NCI-H187 treated with DMSO at 0.1 percent for 48 hours (cell line): ENCODE measurements at regions not wholly inside any gene's neighbourhood (a gene's known extent, or its start where the extent isn't known, plus 50 kb on each side); places are given as distances from the start of the nearest gene placed in this dataset.
"Not testable (repeated sequence)": the region's sequence is repeated elsewhere in the genome, so short reads cannot be mapped to it uniquely, and the experiment has no call there.

Source experiments
- DNase-seq: peaks from one replicate; lab custom pipeline; 2025; lab: John Stamatoyannopoulos, UW

DNA sequence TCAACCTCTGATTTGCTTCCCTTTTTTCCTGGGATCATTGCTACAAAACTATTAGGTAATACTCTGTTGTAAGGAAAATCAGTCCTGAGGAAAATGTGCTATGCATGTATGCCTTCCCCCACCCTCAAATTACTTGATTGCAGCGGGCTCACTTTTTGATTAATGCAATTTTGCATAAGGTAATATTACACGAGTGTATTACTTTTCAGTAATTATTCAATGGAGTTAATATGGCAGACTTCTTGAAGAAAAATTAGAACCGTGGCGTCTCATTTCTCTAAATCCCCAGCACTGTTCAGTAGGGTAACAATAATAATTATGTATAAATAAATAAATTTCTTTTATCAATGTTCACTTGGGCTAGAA lies 527.6 kb upstream of the FANCL start:
- no peak for DNase-seq

DNA sequence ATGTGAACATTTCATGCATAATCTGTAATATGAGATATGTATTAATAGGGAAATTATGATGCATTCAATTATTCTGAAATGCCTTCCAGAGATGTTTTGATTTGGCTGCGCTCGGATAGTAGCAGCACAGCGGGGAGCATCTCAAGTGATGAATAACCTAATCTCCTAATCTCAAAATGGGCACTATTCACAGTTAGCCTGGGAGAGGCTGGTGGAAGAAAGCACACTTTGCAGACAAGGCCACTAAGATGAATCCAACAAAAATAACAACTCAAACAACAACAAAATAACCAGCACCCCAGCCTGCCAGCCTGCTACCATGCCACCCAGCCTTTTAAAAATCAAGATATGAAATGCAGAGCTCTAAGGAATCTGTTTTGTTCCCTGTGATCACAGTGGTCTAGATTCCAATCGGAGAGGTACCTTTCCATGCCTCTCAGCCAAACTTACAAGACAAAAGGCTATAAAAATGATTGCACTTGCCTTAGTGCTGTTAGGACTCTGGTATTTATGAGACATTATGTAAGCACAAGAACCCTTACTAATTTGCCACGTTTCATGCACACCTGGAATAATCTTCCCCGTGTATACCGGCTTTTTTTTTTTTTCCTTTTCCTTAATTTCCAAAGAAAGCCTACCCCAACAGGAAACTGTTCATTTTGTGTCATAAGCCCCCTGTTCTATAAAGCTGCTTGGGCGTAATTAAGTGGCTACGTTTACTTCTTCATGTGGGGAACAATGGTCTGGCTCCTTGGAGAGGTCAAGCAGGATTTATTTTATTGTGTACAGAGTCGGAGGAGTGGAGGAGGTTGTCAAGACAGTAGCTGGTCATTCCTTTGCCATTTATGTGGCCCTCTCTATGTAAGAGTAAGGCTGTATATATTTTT lies 526.9 kb upstream of the FANCL start:
- no peak for DNase-seq

DNA sequence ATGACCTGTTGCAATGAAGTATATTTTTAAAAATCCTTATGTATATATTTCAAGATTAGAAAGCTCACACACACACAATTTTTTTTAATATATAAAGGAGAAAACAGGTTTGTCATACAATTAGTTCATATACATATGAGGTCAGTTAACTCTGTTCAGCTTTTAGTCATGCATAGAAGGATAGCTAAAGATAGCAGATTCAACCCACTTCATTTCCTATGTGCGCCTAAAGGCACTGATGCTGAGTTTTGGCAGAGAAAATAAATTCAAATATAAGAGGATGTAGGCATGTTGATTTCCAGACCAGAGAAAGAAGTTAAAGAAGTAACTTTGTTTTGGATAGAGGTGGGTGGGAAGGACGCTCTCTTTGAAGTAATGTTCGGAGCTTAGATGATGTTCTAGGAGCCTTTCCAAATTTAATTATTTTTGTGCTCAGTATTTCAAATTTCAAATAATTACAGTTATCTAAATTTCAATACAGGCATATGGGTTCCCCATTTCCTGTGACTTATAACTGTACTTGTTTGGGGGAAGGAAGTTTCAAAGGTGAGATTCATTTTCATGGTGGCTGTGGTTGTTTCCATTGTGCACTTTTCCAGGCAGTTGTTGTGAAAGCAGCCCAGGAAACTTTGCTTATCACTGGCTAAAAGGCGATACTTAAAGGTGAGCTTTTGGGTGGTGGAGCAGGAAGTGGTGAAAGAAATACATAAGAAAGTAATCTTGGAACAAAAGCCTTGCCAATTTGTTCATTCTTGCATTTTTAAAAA lies 523.4 kb upstream of the FANCL start:
- no peak for DNase-seq

DNA sequence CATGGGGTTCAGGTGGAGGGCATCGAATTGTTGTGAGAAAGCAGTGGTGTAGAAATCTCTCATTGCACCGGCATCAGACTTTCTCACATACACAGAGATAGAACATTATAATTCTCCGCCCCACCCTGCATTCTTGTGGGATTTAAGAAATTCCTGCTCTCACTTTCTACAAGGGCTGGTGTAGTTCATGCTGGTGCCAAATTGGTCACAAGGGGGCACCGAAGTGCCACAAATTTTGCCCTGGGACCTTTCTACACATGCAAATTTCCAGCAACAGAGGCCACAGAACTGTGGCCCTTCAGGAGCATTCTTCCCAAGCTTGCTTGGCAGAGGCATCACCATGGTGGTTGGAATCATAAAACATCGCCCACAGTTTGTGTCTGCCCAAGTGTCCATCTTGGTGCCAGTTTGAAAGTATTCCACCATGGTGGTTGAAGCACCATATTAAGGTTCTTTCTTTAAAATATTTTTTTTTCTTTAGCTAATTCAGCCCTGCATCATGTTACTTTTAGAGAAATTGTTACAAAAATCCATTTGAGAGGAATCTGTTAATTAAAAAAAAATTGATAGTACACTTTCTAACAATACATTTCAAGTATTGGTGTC lies 521.2 kb upstream of the FANCL start:
- peak; percentile 36 for DNase-seq

DNA sequence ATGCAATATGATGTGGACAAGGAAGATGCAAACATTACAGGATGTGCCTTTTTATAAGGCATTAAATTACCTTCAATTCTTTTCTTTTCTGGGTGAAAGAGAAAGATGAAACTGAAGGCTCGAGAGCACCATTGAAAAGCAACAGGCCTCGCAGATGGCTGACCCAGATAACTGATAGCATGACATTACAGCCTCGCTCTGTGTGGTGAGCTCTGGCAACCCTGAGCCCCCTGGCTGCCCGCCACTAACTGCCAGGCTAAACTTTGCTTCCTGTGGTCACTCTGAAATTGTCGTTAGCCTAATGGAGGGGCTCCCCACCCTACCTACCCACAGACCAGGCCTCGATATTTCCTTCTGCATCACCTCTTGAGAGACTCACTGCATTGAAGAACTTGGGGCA lies 516.8 kb upstream of the FANCL start:
- DNase-seq: no peak

DNA sequence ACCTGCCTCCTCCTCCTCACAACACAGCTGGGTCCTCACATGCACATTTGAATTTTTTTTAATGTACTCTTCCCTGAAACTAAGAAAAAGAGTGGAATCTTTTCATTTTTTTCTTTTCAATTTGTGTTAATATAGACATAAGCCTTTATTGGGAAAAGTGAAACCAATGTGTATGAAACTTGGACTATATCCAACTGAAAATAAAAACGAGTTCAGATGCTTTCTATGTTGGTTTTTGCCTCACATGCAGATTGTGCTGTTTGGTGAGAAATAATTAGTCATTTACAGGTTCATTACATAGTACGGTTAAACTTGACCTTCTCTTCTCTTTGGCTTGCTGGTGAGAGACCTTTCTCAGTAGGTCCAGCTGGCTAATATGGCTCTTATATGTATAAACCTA lies 515.2 kb upstream of the FANCL start:
- no peak for DNase-seq

DNA sequence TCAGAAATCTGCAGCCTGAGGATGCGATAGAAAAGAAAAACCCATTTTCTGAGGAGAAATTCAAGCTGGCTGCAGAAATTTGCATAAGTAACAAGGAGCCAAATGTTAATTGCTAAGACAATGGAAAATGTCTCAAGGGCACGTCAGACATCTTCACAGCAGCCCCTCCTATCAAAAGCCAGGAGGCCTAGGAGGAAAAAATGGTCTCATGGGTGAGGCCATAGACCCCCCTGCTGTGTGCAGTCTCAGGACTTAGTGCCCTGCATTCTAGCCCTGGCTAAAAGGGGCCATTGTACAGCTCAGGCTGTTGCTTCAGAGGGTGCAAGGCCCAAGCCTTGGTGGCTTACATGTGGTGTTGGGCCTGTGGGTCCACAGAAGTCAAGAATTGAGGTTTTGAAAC lies 511.4 kb upstream of the FANCL start:
- not testable (repeated sequence) for DNase-seq

DNA sequence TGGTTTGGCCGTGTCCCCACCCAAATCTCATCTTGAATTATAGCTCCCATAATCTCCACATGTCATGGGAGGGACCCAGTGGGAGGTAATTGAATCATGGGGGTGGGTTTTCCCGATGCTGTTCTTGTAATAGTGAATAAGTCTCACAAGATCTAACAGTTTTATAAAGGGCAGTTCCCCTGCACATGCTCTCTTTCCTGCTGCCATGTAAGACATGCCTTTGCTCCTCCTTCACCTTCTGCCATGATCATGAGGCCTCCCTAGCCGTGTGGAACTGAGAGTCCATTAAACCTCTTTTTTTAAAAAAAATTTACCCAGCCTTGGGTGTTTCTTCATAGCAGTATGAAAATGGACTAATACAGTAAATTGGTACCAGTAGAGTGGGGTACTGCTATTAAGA lies 510.6 kb upstream of the FANCL start:
- DNase-seq: not testable (repeated sequence)

DNA sequence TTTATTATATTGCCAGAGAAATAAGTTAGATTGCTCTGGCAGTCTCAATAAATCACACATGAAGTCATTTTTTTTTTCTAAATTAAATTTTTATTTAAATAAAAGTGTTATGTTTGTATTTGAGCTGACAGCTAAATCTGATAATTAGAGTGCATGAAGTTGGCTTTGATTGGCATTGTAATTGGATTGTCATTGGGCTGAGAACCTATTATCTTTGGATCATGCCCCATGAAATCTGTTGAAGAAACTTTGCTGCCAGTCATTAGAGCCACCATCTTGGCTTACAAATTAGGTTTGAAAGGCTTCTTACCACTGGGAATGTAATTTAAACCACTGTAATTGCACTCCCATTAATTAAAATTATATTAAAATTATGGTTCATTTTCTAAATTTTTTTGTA lies 507.9 kb upstream of the FANCL start:
- no peak for DNase-seq

DNA sequence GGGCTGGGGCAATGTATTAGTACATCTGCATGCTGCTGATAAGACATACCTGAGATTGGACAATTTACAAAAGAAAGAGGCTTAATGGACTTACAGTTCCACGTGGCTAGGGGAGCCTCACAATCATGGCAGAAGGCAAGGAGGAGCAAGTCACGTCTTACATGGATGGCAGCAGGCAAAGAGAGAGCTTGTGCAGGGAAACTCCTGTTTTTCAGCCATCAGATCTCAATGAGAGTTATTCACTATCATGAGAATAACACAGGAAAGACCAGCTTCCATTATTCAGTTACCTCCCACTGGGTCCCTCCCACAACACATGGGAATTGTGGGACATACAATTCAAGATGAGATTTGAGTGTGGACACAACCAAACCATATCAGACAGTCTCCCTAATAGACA lies 504.2 kb upstream of the FANCL start:
- not testable (repeated sequence) for DNase-seq

DNA sequence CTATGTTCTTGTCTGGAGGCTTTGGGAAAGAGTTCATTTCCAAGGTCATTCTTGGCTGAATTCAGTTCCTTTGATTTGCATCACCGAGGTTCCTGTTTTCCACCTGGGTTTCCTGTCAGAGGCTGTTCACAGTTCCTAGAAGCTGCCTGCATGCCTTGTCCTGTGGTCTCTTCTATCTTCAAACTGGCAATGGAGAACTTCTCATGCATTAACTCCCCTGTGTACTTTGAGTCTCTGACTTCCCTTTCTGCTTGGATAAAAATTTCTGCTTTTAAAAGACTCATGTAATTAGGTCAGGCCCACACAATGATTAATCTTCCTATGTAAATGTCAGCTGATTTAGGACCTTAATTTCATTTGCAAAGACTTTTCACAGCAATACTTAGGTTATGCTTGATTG lies 499.3 kb upstream of the FANCL start:
- DNase-seq: no peak

DNA sequence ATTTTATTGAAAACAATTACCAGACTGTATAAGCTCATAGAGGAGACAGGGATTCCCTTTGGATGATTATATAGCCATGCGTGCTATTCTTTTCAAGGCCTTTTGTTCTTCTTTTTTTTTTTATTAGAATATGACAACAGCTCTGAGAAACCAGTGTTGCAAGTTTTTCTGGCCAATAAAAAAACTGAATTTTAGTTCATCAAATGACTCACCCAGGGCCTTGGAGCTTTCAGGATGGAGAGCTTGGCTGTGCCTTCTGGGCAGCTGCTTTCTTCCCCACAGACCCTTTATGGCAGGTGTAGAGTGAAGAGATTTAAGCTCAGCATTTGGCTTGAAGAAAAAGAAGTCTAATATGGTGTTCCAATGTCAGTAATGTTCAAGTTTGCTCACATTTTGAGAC lies 497.9 kb upstream of the FANCL start:
- DNase-seq: no peak

DNA sequence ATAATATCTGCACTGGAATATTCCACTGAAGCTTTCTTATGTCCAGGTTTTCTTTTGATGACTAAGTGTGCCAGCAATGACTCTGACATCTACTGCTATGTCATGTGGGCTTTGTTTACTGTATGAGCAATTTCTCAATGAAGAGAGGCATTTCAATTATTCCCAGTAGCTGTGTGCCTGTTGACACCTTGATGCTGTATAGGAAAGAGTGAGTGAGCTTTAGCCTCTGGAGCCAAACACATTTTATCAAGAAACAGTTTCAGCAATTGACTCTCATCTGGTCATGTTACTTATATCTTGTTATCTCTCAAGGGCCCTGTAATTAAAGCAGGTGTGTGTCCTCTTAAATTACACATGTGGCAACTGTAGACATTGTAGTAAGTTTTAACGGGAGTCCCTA lies 493.2 kb upstream of the FANCL start:
- DNase-seq: no peak

DNA sequence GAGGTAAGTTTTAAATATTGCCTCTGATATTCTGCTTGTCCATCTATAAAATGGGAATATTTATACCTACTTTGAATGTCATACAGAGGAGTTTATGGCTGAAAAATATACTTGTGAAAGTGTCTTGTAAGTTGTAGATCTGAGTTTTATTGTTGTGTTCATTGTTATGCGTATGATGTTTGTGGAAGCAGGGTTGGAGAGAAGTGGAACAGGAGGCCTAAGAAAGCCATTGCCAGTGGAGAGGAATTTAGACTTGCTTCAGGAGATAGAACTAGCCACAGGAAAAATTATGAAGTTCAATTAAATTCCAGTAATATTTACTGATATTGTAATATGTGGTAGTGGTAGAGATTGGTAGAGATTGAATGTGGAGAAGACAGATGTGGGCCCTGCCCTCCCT lies 491.9 kb upstream of the FANCL start:
- DNase-seq: no peak

DNA sequence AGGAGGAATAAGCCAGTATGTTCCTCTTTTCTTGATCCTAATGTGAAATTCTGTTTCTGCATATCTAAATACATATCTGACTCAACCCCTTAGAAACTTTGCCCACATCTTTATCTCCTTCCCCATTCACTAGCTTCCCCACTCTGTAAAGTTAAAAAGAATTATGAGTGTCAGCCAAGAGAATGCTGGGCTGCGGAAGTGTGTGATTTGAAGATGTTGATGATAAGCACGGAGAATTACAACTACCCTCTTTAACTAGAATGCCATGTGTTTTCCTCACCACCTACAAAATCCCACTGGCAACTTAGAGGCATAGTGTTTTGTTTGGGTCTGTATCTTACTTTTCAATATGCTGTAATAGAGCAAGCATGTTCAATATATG lies 490.4 kb upstream of the FANCL start:
- no peak for DNase-seq

DNA sequence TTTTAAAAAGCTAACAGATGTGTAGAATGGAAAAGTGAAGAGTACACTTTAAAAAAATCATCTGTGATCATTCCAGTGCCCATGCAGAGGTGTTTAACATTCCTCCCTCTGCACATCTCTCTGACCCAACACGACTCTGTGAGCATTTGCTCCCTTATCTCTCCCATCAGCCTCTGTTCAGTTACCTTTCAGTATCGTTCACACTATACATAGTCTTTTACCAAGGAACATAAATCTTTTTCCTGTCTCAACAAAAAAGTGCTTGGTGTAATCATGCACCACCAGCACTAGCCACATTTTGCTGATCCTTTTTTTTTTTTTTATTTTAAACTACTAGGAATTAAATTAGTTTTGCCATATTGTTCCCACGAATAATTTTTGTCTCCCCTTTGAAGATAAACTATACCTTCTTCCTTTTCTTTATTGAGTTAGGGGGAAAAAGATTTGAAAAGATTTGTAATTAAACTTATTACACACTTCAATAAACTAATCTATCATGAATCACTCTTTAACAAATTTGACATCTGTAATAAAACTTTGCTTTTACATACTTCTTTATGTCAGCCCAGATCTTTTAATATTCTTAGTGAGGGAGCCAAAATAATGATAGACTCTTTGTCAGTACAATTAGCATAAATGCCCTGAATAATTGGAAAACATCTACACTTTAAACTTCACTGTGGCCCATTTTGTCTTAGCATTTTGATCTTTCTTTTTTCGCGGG lies 489.8 kb upstream of the FANCL start:
- no peak for DNase-seq

DNA sequence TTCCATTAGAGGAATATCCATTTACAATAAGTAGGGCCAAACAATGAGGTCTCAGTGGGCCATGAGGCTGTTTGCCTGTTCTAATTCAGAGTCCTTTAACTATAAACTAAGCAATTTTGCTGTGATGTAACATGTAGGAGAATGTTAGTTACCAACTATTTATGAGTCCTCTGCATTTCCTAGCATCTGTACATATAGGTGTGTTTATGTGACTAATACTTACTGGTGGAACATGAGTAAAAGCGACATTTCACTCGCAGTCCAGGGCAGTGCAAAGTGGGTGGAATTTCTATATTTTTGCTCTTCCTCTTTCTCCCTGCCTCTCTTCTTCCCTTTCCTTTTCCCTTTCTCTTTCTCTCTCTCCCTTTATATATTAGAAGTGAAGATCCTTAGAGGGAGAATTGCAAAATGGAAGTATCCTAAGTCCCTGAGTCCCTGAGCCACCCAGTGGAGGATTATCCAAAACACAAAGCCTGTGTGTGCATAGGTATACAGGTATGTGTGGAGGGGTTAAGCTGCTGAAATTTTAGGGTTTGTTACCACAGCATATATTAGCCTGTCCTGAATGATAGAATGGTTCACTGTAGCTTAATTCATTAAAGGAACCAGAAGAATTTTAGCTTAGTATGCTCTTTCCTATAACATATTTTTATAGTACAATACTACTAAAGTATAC lies 487.0 kb upstream of the FANCL start:
- DNase-seq: no peak

DNA sequence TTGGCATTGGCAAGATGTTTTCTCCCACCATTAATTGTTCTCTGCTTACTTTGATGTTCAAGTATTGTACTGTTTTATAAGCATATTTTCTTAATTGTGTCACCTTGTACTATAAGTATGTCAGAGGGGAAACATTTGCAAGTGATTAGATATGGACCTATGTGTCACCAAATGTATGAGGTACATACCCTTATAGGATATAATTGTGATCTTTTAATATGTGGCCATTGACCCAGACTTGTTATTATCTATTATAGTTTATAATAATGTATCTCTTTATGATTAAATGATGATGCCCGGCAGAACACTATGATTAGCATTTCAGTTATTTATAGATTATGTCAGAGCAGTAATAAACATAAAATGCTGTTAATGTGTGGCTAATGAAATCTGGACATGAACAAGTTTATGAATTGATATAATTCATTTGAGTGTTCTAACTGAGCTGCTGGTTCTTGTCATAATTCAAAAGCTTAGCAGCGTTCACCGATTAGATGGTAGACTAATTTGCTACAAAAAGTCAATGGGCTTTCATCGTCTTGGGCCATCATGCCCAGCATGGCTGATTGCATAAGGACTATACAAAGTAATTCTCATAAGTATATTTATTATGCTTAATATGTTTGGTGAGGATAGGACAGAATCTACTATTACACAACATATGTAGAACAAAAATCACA lies 480.9 kb upstream of the FANCL start:
- no peak for DNase-seq

DNA sequence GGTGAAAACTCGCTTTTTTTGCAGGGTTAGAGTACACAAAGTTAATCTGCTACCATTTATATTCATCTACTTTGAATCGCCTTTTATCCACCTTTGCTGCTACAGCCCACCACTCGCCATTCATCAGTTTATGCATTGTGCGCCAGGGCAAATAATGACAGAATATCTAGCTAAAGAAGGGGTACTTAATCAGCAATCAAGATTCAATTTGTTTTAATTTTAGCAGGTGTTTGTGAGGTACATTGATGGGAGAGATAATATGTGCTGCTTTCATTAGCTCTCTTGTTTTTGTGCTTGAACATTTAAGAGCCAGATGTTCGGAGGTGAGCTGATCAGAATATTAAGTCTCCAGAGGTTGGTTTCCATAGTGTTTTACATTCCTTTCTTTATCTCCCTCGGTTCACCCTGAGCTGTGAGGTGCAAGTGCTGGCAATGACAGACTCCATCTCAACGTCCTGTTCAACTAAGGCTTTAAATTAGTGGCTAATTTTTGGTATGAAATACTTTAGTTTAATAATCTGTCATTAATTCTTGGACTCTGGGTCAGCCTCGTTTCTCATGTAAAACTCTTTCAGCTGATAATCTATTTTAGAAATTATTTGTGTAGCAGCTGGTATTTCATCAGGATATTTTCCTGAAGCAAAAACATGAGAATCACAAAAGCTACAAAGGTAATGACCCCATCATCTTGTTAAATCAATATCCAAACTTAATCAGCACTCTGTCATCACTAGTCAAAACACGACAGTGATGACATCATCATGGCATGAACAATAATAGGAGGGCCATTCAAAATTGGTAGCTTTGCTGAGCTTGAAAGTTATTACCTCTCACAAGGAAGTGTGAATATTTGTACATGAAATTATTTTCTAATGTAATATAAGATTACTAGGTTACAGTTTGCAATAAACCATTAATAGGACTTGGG lies 479.9 kb upstream of the FANCL start:
- no peak for DNase-seq
